HL-60/S4 treated with retinoic acid at 250 ng/mL for 4 days and 3 days (cell line): ENCODE measurements at regions not wholly inside any gene's neighbourhood (a gene's known extent, or its start where the extent isn't known, plus 50 kb on each side); places are given as distances from the start of the nearest gene placed in this dataset.
"Not testable (repeated sequence)": the region's sequence is repeated elsewhere in the genome, so short reads cannot be mapped to it uniquely, and the experiment has no call there.

Source experiments
- in situ Hi-C: fragments of 300-500 bp; cut with MboI; formaldehyde crosslinking; loops from 2 replicates; pipeline ENCODE4 v1.7.0; 2022; ENCODE audit warnings: low sequenced_read_pairs

- in situ Hi-C loops, result no loop called here
These were observed 544.7 kb upstream of the KLF4 start for GRCh38 chr9:108033976-108034964.

- in situ Hi-C loops, result not testable (repeated sequence)
These were observed 542.5 kb upstream of the KLF4 start for GRCh38 chr9:108032079-108032478.

GRCh38 chr9:108031221-108031620 lies 541.7 kb upstream of the KLF4 start:
- in situ Hi-C loops, result not testable (repeated sequence)

GRCh38 chr9:108026718-108027117 lies 537.1 kb upstream of the KLF4 start:
- in situ Hi-C loops, result not testable (repeated sequence)

GRCh38 chr9:108024604-108025003 lies 535.0 kb upstream of the KLF4 start:
- in situ Hi-C loops, result no loop called here

GRCh38 chr9:108022246-108022935 lies 532.8 kb upstream of the KLF4 start:
- in situ Hi-C loops, result no loop called here

GRCh38 chr9:108021096-108021710 lies 531.6 kb upstream of the KLF4 start:
- in situ Hi-C loops, result no loop called here

GRCh38 chr9:108019821-108020220 lies 530.3 kb upstream of the KLF4 start:
- in situ Hi-C loops, result no loop called here

- in situ Hi-C loops, result no loop called here
These were observed 528.1 kb upstream of the KLF4 start for GRCh38 chr9:108017671-108018070.

GRCh38 chr9:108016446-108016845 lies 526.9 kb upstream of the KLF4 start:
- in situ Hi-C loops, result no loop called here

GRCh38 chr9:108015690-108016089 lies 526.1 kb upstream of the KLF4 start:
- in situ Hi-C loops, result no loop called here

GRCh38 chr9:108014353-108014752 lies 524.8 kb upstream of the KLF4 start:
- in situ Hi-C loops, result no loop called here

GRCh38 chr9:108012886-108013665 lies 523.5 kb upstream of the KLF4 start:
- in situ Hi-C loops, result no loop called here

GRCh38 chr9:108012405-108012804 lies 522.8 kb upstream of the KLF4 start:
- in situ Hi-C loops, result no loop called here

- in situ Hi-C loops, result no loop called here
These were observed 514.0 kb upstream of the KLF4 start for GRCh38 chr9:108003526-108003925.

- in situ Hi-C loops, result no loop called here
These were observed 512.9 kb upstream of the KLF4 start for GRCh38 chr9:108002371-108002956.

GRCh38 chr9:108001237-108001636 lies 511.7 kb upstream of the KLF4 start:
- in situ Hi-C loops, result no loop called here

- in situ Hi-C loops, result no loop called here
These were observed 510.3 kb upstream of the KLF4 start for GRCh38 chr9:107999890-108000289.

GRCh38 chr9:107999011-107999410 lies 509.4 kb upstream of the KLF4 start:
- in situ Hi-C loops, result no loop called here

- in situ Hi-C loops, result no loop called here
These were observed 505.1 kb upstream of the KLF4 start for GRCh38 chr9:107994648-107995047.
